Renal cortical epithelial cell (primary cell): ENCODE measurements at regions not wholly inside any gene's neighbourhood (a gene's known extent, or its start where the extent isn't known, plus 50 kb on each side); places are given as distances from the start of the nearest gene placed in this dataset.

Experiments used
- DNase-seq: peaks from one replicate; pipeline ENCODE4 v3.0.0-alpha.2; 2011; ENCODE audit warnings: low read depth

DNA sequence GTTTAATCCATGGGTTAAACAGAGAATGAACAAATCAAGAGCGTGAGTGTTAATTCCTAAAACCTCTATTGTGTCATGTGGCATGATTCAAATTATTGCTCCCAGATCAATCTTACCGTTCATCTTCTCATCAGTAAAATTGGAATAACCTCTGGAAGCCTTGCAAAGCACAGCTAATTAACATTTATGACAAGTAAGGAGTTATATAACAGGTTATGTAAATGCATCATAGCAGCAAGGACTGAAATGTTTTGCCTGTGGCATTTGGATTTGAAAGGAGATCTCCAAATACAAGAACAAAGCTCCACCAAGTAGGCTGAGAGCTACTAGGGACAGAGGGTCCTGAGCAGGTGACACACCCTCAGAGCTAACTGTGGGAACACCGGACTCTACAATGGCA lies 502.9 kb upstream of the CELF2 start:
- no peak for DNase-seq

DNA sequence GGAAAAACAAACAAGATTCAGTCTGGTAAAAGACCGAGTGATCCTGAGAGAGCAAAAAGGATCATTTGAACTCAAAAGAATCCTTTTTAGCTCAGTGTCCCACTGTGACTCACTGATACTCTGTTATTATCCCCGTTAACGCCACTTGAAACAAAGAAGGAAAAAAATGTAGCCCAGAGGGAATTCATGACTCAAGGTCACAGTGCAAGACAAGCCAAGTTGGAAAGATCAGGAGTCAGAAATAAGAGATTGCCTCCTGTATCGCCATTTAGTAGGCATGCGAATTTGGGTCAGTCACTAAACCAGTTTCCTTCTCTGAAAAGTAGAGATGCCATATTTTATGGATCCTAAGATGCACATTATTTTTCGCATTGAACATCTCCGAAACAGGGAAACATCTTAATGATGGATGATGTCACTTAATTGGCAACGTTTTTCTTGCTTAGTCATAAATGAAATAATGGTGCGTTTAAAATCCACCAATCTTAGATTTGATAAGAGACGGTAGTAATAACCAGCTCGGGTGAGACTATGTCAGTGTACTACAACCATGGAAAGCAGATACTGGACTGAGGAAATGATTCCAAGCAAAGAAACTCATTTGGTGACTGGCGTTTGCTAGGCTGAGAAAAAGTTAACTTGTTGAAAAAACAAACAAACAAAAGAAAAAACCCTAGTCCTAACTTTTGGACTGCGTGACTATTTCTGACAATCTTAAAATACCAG lies 502.0 kb upstream of the CELF2 start:
- no peak for DNase-seq

DNA sequence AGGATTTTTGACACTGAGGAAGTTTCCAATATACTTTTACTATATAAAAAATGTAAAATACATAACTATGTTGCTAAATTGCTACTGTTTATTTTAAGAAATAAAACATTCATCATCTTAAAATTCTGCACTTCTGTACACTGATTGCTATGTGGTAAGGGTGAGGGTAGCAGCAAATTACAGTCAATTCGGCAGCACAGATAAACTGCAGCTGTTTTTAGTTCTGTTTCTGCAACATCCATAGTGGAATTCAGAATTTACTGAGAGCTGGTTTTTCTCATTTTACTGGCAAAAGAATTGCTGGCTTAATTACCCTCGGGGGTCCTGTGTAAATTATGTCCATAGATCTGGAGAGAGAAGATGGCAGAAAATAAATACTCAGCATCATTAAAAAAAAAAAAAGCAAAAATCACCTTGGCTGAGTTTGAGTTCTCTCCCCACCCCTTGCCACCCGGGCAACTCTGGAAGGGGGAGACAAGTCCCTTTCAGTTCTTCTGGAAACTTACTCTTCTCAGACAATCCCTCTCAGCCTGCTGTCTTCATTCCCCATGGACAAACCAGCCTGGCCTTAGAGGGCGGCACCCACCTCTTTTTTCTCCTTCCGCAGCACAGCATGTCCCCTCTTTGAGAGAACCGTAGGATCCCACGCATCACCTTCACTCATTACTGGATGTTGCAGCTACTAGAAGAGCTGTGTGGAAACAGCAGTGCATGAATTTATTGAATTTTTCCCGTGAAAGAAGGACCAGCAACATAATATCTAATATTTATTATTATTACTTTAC lies 501.1 kb upstream of the CELF2 start:
- DNase-seq = no peak

GRCh38 chr10:10517866-10518265 lies 499.8 kb upstream of the CELF2 start:
- DNase-seq = no peak

DNA sequence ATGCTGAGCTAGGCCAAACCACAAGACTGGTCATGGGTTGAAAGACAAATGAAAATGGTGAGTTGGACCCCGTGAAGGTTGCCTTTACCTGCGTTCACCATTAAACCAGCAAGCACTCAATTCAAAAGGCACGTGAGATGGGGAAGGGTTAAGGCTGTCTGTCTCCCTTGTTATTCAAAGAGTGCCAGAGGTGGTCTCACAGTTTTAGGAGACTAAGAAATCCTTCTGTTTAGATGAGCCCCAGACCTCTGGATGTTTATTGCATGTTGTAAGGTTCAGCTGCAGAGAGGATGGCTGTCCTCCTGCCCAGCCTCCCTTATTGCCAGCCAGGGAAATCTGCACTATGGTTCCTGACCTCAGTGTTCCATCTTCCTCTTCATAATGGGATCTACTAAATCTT lies 498.0 kb upstream of the CELF2 start:
- DNase-seq = no peak

GRCh38 chr10:10520491-10521385 lies 496.9 kb upstream of the CELF2 start:
- DNase-seq = no peak

GRCh38 chr10:10526846-10527245 lies 490.8 kb upstream of the CELF2 start:
- no peak for DNase-seq

DNA sequence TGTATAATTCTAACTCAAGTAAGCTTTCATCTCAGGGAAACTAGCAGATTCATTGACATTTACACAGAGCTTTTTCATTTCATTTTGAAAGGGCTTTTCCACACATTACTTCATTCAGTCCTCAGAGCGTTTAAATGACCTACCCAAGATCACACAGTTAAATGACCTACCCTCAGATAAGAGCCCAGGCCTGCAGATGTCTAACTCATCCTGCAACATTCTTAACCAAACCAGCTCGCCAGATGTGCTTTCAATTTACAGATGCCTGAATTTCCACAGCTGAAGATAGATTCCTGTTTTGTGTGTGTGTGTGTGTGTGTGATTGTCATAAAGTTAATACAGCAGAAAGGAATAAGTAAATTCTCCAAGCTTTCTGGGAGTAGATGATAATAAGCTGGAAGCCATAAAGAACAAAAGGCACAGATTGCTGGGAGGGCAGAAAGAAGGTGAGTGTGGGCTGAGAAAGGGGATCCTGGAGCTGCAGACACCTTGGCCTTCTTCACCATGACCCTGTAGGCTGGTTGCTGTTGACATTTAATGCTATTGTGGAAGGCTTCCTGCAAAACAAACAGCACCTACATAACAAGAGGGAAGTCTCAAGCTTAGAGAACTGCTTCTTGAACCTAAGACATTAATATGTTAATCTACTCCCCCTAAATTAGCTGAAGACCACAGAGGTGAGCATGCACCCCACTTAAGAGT lies 489.7 kb upstream of the CELF2 start:
- no peak for DNase-seq

GRCh38 chr10:10528563-10528910 lies 489.1 kb upstream of the CELF2 start:
- DNase-seq = no peak

DNA sequence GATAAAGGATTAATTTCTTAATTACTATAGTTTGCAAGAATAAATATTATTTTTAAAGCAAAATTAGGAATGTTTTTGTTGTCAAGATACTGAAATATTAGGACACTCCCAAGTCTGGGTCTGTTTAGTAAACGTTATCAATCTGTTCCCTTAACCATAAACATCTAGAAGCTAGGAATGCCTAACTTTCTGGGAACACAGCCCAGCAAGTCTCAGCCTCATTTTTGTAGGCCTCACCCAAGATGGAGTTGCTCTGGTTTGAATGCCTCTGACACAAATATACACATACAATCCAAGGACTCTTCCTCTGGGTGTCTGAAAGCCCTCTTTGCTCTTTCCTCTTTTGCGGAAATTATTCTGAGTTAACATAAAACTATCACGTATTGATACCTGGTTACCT lies 487.4 kb upstream of the CELF2 start:
- no peak for DNase-seq

DNA sequence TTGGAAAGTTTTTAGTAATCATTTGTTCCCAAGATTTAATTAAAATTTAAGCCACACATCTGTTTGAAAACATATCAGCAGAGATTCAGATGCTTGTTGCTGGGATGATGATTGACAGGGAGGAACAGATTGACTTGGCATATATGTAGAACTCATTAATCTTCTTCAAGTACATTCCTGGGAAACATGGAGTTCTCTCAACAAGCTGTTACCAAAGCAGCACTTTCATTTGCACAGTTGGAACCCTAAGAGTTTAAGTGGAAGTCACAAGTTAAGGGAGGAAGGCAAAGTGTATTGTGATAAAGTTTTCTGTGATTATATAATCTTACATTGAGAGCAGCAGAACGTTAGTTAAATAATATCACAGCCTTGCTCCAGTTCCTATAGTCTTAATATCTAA lies 485.4 kb upstream of the CELF2 start:
- no peak for DNase-seq

DNA sequence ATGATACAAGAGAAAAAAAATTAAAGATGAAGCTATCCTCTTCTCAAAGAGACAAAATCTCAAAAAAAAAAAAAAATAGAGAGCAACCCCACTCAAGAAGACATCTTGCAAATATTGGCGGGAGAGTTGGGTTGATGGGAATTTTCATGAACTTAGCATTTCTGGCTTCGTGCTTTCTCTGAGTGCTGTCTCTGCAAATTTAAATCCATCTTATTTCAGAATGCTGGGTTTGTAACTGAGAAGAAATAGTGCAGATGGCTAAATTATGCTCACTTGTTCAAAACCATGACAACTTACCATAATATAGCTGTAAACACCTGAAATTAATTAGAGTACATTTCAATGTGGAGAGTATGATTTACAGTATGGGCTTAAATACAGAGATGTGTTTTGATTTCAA lies 484.8 kb upstream of the CELF2 start:
- no peak for DNase-seq

DNA sequence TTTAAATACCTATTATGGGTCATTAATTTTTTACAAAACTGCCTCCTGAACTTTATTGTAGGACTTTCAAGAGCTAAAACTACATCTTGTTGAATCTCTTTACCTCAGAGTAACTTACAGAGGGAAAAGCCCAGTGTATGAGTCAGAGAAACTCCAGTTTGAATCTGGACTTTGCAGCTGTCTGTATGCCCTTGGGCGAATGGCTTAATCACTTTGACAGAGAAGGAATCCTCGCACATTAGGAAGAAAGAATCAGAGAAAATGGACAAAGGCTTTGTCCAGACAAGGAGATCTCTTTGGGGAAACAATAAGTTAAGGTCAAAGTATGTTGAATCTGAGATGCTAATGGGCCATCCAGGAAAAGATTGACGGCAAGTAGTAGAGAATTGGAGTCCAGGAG lies 484.2 kb upstream of the CELF2 start:
- DNase-seq = no peak

- no peak for DNase-seq
Measured at GRCh38 chr10:10538326-10538725, 479.3 kb upstream of the CELF2 start.

GRCh38 chr10:10540398-10540797 lies 477.3 kb upstream of the CELF2 start:
- no peak for DNase-seq

GRCh38 chr10:10542477-10542876 lies 475.2 kb upstream of the CELF2 start:
- DNase-seq = no peak

DNA sequence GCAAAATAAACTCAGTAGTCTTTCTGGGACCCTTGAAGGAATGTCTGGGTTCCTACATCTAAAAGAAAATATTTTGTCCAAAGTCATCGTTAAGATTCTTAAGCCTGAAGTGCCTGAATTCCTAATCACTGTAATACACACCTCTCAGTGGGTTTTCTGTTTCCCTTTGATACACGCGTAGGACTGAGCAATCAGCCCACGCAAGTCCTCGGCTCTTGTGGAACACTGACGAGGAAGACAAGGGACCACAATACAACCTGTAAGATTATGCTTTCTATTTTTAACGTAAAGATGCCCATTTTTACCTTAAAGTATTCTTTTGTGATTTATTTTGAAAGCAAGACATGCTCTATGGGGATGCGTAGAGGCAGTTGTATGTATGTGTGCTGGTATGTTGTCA lies 472.8 kb upstream of the CELF2 start:
- no peak for DNase-seq

- no peak for DNase-seq
Measured at GRCh38 chr10:10545771-10546170, 471.9 kb upstream of the CELF2 start.

DNA sequence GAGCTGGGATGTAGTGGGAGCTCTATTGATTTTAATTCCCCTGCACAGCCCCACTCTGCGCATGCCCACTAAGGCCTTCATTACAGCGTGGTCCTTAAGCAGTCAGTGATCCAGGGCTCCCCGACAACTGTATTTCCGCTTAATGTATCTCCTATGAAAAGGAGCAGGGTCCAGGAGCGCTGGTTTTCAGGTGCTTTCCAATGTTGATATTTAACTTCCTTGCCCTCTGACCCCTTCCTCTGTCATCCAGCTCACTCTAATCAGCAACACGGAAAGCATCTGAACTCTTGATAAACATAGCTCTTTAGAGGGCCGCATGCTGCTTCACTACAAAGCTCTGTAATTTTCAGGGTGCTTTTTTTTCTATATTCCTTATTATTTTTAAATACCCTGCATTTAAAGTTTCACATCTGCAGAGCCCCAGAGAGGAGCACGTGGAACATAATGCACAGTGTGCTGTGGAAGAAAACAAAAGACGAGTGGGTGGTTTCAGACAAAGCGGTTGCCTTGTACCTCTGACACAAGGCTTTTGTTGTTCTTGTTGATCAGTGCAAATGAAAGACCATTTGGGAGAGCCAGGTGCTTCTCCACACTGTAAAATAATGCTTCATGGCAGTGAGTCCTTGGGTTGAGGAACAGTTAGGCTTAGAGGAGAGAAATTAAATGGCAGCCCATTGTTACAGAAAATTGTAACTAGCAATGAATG lies 465.9 kb upstream of the CELF2 start:
- no peak for DNase-seq

- no peak for DNase-seq
Measured at GRCh38 chr10:10552948-10553347, 464.7 kb upstream of the CELF2 start.

DNA sequence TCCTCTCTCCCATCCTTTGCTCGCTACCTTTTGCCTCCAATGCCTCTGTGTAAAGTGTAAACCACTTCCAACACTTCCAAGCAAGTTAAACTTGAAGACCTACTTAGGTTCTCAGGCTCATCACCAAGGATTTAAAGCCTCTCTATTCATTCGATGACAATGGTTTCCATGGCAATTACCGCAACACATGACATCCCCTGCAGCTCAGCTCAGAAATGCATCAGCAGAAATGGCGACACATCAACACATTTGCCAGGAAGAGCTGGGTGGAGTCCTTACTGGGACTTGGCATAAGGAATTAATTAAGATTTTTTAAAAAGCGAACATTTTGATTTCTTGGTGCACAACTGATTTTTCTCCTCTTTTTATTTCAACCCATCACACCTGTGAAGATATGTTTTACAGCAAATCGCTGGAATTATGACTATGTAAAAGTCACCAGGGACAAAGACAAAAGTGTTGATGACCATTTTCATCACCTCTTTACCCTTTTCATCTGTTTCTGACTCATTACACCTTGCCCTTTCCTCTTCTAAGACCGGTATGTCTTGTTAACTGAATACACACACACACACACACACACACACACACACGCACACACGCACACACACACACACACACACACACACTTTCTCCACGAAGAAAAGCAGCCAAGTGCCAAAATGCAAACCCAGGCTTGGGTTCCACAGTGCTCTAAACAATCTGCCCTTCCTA lies 453.4 kb upstream of the CELF2 start:
- no peak for DNase-seq
